HG02759 (cell line): ENCODE measurements at regions not wholly inside any gene's neighbourhood (a gene's known extent, or its start where the extent isn't known, plus 50 kb on each side); places are given as distances from the start of the nearest gene placed in this dataset.
"Not testable (repeated sequence)": the region's sequence is repeated elsewhere in the genome, so short reads cannot be mapped to it uniquely, and the experiment has no call there.

Experiments used
- ATAC-seq: cut with Tn5 transposase; IDR thresholded peaks from one replicate; pipeline ENCODE4 v1.9.1; 2021; ENCODE audit warnings: mild to moderate bottlenecking, moderate library complexity; ENCODE audit not compliant: unreplicated experiment

DNA sequence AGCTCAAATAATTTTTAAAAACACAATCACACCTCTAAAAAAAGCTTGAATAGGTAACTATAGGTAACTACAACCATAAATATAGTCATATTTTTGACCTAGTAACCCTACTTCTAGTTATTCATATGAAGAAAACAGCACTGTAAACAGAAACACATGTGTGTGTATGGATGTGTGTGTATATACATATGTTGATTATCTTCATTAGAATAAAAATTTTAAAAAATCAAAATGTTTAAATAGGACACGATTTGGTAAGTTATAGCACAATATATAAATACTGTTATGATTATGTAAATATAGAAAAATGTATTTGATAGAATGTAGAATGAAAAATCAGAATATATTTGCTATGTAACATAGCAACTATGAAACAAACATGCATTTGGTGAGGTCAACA is 258.1 kb upstream of the GK2 start:
- ATAC-seq, result no peak

DNA sequence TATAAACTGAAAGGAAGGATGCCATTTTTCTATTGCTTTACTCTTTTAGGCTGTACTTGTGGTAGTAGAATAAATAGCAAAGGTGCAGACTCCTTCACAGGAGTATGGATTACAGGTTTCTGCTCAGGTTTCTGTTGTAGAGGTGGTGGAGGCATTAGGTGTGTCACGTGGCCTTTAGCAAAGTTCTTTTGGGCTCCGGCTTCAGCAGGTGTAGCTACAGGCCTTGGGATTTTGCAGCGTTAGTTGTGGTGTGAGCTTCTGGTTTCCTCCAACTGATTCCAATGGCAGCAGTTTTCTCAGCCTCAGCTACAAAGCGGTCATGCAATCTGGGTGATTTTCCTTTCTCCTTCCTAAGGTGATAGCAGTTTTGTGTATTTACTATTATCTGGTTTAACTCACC is 255.8 kb upstream of the GK2 start:
- ATAC-seq, result no peak

DNA sequence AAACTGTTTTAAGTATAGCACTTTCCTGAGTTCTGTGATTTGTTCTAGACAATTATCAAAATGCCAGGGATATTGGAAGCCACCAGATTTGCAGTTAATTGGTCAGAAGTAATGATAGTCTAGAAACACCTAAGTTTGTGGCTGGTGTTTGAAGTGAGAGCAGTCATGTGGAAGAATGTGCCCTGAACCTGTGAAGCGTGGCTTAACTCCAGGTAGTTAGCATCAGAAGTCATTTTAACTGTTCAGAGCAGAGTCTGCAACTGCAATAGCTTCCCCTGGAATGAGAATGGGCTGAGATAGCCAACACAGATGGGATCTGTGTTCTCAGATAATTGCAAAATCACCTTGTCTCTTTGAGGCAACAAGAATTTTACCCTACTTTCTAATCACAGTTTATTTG is 255.1 kb upstream of the GK2 start:
- no peak for ATAC-seq

DNA sequence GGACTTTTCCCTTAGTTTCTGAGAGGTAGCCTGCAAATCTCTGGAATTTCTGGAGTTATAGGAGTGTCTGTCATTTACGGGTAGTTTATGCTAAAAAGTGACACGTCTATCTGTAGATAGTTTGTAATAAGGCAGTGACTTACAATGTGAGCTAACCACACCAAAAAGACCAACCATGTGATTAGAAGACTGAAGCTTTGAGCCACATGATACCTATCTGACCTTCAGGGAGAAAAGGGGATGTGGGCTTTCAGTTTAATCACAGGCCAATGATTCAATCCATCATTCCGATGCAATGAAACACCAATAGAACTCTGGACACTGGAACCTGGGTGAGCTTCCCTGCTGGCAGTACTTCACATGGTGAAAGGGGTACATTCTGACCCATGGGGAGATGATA is 254.6 kb upstream of the GK2 start:
- no peak for ATAC-seq

DNA sequence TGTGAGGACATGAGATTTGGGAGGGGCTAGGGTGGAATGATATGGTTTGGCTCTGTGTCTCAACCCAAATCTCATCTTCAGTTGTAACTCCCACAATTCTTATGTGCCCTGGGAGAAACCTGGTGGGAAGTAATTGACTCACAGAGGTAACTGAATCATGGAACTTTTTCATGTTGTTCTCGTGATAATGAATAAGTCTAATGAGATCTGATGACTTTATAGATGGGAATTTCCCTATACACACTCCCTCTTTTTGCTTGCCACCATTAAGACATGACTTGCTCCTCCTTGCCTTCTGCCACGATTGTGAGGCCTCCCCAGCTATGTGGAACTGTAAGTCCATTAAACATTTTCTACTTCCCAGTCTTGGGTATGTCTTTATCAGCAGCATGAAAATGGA is 253.2 kb upstream of the GK2 start:
- no peak for ATAC-seq

DNA sequence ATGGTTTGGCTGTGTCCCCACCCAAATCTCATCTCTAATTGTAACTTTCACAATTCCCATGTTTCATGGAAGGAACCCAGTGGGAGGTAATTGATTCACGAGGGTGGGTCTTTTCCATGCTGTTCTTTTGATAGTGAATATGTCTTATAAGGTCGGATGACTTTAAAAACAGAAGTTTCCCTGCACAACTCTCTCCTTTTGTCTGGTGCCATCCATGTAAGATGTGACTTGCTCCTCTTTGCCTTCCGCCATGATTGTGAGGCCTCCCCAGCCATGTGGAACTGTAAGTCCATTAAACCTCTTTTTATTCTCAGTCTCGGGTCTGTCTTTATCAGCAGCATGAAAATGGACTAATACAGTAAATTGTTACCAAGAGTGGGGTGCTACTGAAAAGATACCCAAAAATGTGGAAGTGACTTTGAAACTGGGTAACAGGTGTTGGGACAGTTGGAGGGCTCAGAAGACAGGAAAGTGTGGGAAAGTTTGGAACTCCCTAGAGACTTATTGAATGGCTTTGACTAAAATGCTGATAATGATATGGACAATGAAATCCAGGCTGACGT is 251.4 kb upstream of the GK2 start:
- not testable (repeated sequence) for ATAC-seq

DNA sequence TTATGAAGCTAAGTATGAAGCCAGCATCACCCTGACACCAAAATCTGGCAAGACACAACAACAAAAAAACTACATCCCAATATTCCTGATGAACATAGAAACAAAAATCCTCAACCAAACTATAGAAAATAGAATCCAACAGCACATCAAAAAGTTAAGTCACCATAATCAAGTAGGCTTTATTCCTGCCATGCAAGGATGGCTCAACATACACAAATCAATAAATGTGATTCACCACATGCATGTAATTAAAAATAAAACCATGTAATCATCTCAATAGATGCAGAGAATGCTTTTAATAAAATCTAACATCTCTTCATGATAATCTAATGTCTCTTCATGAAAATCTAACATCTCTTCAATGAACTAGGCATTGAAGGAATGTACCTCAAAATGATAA is 249.4 kb upstream of the GK2 start:
- no peak for ATAC-seq

DNA sequence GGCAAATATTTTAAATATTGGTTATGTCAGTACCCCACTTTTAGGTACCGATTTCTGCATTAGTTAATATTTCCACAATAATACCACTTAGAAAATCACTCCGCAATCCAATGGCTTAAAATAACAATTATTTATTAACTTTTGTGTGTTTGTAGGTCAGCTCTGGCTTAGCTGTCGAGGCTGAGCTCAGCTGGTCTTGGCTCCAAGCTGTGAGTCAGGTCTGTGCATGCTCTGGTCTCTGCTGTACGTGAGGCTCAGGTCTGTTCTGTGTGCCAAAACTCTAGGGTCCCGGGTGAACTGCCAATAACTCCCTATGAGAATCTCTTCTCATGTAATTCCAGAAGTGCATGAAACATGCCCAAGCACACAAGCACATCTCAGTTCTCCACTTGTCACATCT is 245.8 kb upstream of the GK2 start:
- no peak for ATAC-seq

DNA sequence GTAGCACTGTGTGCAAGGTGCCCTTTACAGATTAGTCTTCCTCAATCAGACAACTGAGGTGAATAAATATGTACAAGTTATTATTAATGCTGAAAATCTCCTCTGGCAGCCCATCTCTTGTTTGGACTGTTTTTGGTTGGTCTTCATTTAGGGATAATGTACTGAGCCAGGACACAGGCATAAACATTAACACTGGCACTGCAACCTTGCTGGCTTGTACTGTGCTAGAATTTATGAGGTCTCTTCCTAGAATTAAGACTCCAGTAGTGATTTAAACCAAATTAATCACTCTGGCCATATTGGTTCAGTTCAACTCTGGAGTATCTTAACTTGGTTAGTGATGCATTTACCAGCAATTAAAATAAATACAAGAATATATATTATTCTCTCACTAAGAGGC is 244.7 kb upstream of the GK2 start:
- ATAC-seq, result no peak

DNA sequence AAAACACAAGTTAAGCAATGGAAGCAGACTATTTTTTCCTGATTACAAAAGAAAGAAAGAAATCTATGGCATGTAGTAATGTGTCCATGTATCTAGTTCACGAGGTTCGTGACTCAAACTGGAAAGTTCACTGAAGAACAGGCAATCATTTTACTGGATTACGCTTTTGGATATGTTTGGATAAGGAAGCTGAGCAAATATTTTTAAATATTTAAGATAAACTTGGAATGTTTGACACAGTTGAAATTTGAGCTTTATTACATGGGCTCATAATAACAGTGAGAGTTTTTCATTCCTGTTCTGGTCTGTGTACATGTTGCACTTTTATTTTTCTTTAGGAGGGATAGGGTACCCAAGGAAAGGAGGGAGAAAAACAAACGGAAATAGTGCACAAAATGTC is 244.2 kb upstream of the GK2 start:
- no peak for ATAC-seq

DNA sequence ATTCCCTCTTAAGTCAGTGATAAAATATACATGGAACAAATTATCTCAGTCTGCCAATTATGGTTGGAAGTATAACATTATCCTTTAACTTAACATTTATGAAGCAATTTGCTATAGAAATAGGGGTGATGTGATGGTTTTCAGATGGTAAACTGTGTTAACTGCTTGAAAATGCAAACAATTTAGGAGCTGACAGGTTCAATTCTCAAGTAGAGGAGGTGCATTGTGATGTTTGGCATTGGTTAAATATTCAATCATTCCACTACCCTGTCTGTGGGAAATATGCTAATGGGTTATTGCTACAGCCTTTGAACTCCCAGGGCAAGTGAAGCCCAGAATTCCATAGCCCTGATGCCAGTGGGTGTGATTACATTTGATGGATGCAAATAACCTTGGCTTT is 243.4 kb upstream of the GK2 start:
- ATAC-seq, result no peak

DNA sequence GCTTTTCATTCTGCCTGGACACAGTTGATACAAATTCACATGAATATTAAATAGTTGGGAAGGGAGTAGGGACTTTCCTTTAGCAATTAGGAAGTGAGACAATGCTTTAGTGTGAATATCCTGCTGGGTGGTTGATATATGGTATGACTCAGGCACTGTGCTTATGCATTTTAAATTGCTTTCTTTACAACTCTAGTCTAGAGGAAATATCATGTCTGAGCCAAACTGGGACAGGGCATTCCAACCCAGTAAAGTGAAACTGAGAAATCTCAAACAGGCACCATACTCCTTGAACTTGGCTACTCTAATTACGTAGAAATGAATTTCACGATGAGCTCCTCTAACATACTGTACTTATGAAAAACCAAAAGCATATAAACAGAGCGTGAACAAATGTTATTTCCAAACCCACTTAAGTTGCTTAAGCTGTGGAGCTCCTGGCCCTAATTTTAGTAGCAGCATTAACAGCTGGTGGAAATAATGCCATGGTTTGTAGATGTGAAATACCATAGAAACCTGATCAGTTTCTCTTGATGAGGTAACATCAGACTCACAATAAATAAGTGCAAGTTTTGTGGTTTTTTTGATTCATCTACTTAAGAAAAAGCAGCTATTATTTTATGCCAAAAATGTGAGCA is 242.9 kb upstream of the GK2 start:
- no peak for ATAC-seq

DNA sequence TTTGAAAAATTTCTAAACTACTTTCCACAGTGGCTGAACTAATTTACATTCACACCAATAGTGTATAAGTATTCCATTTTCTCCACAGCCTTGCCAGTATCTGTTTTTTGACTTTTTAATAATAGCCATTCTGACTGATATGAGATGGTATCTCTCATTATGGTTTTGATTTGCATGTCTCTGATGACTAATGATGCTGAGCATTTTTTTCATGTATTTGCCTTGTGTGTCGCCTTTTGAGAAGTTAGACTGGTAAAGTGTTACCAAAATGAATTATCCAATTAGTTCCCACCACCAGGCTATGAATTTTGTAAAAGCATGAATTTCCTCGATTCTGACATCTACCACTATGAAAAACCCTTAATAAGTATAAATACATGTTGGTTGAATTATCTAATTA is 242.2 kb upstream of the GK2 start:
- no peak for ATAC-seq

DNA sequence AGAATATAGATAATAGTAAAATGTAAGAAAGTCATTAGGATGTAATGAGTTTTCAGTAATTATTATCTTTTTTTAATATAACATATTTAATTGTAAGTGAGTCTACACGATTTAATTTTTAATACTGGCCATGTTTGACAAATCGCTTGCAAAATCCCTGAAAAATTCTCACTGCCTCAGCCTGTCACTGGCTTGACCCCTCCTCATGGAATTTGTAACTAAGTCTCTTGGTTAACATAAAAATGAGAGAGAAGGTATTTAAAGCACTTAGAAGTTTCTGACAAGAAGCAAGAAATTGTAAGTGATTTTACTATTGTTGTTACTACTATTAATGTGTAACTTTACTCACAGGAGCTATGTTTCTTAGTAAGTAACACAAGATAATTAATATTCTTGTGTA is 237.9 kb upstream of the GK2 start:
- no peak for ATAC-seq

DNA sequence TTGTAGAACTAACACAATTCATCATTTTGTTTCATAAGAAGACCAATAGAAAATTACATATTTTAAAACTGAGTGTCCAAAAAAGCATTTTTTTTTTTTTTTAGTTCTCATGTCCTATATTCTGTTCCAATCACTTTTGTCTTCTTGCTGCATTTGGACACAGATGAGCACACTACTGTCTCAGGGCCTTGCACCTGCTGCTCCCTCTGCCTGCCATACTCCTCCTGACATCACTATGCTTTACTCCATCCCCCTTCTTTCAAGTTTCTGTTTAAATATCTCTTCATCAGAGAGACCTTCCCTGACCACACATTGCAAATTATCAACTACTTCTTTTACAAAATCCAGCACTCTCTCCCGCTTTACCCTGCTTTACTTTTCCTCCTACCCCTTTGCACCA is 230.7 kb upstream of the GK2 start:
- no peak for ATAC-seq

DNA sequence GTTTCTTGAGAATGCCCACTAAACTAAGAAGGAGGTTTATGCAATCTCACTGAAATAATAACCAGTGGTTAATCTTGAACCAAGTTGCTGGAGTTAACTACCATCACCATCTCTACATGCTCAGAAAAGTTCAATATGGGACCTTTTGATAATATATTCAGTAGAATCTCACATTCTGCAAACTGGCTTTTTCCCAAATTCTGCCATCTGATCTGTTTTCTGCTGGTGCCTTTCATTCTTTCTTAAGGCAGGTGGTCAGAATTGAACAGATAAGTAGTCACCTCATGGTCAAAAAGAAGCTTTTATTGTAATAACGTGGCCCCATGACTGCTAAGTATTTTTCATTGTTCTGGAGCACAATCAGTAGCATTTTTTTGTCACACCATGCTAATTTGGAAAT is 229.0 kb upstream of the GK2 start:
- ATAC-seq, result no peak

DNA sequence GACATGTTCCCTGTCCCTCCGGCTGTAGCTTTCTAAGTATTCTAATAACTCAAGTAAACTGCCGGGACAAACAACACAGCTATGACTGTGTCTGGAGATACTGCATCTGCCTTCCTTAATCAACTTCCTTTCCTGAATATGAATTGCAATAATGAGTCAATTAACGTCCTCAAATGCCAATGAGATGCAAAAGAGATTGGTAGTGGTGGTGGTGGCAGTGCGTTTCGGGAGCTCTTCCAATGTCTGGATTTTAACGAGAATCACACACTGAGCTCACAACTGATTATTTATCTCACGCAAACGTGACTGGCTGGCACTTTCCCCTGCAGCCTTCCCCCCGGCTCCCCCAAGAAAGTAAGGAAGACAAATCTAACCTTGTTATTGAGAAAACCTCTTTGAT is 226.1 kb upstream of the GK2 start:
- no peak for ATAC-seq

DNA sequence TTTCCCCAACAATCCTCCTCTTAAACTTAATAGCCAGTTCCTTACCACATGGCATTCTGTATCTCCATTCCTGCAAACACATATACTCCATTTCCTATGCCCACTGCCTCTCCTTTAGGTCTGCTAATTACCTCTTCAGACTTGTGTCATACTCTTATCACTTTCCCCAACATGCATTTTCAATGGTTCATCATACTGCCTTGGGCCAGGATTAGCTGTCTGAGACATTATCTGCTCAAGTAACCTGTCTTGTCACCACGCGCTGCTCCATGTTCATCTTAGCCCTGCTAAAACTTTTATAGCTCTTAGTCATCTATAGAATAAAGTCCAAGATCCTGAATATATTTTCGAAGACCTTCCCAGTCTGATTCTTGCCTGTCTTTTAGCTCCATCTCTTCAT is 224.1 kb upstream of the GK2 start:
- ATAC-seq, result no peak

DNA sequence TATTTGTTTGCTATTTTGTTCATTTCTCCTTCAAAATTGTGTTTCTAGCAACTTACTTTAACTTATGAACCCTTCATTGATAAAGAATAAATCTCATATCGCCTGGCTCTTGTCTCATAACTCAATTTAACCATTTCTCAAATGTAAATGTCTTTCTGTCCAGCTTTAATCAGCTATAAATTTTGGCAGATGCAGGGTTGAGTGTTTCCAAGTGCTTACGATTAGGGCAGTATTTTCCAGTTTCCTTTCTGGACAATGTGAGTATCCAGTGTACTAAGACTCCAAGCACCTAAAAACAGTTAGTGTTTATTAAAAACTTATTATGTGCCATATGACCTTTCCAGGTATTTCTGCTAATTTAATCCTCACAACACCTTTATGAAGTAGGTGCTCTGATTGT is 218.6 kb upstream of the GK2 start:
- ATAC-seq, result no peak

DNA sequence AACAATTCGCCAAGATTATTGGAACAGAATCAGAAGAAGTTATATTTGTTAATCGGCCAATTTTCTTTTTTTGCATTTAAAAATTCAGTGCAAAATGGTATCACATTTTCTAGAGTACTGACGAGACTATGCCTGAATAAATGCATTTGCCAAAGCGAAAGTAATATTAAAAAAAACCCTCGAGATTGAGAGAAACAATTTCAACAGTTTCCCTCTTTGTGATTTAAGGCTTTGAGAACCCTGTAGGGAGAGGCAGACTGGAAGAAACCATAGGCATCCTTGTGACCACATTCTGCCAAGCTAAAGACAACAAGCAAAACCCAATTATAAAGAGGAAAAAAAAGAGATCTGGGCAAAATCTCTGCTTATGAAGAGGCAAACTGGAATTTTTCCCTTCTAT is 218.1 kb upstream of the GK2 start:
- ATAC-seq, result no peak

DNA sequence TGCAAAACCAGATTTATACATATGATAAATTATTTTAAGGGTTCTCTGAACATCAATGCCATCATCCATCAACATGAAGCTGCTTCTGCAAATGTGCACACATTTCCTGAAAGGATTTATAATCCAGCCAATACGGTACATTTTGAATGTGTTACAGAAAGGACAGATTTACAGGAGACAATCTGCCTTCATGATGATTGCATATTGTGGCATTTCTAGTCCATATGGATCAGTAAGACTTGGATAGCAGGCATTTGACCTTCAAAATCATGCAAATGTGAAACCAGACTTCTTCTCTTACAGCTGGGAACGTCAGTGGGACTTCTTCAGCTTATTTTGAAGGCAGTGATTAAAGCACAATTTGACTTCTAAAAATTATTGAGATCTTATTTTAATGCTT is 217.3 kb upstream of the GK2 start:
- no peak for ATAC-seq

DNA sequence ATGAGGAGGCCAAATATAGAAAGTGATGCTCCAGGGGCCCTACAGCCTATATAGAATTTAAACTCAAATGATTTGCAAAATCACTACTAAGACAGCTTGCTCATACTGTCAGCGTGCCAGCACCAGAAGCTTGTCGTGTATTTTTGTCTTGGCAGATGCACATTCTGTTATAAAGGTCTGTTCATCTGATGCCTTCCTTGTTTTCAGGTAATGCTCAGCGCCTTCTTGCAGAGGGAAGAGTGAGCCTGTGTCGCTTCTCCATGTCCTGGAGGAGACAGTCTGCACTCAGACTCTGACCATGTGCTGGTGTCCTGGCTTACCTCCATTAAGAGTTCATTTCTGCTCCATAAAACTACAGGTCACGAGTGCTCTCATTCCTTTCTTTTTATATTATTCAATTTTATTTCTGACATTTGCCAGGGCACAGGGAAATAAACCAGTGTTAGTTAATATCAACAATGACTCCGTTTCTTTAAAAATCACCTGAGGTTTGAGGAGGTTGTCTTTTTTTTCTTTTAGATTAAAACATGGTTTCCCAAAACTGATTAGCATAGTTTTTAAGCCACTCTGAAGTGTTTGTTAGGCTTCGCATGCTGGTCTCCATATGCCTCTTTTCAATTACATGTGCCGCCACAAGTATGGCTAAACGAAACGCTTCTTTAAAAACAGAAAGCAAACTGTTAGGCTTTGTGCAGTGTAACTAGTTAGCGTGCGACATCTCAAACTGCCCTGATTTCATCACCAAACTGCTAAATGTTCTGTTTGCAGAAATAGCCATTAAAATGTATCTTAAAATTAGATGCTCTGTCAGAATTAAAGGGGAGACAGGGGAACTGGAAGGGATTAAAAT is 215.2 kb upstream of the GK2 start:
- no peak for ATAC-seq

DNA sequence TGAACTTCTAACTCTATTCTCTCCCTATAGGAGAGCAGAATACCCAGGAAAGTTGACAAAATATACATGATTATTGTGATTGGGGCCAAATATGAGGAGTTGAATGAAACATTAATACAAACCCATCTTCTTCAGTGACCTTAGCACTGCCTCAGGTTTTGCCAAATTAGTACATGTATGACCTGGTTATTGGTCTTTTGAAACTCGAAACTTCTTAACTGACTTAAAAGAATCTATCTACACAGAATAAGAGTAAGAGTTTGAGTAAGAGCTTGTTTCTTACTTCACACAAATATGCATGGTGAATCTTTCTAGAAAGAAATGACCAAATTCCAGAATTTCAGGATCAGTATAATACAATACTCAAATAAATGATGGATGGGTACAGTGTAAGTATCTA is 213.0 kb upstream of the GK2 start:
- ATAC-seq, result no peak
